Fibroblast of pulmonary artery (primary cell): ENCODE measurements at regions not wholly inside any gene's neighbourhood (a gene's known extent, or its start where the extent isn't known, plus 50 kb on each side); places are given as distances from the start of the nearest gene placed in this dataset.

ENCODE experiments used
- DNase-seq: peaks from one replicate; pipeline ENCODE4 v3.0.0-alpha.2; 2010; ENCODE audit warnings: low read depth
- H3K4me3 ChIP-seq: replicated peaks from 2 replicates; pipeline ENCODE4 v1.5.1; 2011; ENCODE audit warnings: low read depth, mild to moderate bottlenecking, control low read depth, low read length, moderate library complexity
- TF ChIP-seq, protein P1 (sequence below): IDR thresholded peaks from 2 replicates; pipeline ENCODE4 v1.5.1; 2011; ENCODE audit warnings: mild to moderate bottlenecking, control low read depth, low read length, inconsistent platforms; ENCODE audit errors: missing control alignments

DNA sequence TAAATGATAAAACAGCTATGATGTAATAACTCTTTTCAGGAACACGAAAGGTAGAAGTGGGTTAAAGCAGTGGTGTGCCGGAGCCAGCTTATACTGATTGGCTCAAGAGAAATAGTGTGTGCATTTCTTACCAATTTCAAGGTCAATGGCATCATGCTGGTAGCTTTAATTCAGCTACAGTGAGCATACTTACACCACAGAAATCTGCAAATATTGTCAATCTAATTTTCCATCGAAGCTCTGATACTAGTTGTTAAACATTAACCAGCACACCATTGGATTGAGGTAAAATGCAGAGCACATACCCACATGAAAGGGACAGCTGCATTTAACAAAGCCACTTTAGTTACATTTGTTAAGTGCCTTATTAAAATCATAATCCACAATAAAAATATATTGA is 225.7 kb downstream of the KCNC2 start:
- TF ChIP-seq, protein P1, sequence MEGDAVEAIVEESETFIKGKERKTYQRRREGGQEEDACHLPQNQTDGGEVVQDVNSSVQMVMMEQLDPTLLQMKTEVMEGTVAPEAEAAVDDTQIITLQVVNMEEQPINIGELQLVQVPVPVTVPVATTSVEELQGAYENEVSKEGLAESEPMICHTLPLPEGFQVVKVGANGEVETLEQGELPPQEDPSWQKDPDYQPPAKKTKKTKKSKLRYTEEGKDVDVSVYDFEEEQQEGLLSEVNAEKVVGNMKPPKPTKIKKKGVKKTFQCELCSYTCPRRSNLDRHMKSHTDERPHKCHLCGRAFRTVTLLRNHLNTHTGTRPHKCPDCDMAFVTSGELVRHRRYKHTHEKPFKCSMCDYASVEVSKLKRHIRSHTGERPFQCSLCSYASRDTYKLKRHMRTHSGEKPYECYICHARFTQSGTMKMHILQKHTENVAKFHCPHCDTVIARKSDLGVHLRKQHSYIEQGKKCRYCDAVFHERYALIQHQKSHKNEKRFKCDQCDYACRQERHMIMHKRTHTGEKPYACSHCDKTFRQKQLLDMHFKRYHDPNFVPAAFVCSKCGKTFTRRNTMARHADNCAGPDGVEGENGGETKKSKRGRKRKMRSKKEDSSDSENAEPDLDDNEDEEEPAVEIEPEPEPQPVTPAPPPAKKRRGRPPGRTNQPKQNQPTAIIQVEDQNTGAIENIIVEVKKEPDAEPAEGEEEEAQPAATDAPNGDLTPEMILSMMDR = no peak
- DNase-seq = no peak
- H3K4me3 ChIP-seq = no peak overlapping the region

DNA sequence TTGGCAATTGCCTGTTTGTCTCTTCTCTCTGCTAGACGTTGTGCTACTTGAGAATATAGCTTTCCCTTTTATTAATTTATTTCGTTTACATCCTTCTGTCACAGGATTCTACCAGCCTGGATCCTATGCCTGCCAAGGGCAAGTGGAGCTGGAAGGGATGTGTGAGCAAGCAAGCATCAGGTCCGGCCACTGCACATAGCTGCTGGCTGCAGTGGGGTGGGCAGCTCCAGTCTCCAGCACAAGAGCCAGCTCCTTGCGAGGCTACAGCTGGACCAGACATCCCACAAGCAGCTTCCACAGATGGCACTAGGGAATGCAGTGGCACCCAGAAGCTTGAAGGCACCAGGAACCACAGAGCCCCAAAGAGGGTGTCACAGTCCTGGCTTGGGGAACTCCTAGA is 225.0 kb downstream of the KCNC2 start:
- no peak for DNase-seq
- TF ChIP-seq, protein P1 = no peak
- no peak overlapping the region for H3K4me3 ChIP-seq

DNA sequence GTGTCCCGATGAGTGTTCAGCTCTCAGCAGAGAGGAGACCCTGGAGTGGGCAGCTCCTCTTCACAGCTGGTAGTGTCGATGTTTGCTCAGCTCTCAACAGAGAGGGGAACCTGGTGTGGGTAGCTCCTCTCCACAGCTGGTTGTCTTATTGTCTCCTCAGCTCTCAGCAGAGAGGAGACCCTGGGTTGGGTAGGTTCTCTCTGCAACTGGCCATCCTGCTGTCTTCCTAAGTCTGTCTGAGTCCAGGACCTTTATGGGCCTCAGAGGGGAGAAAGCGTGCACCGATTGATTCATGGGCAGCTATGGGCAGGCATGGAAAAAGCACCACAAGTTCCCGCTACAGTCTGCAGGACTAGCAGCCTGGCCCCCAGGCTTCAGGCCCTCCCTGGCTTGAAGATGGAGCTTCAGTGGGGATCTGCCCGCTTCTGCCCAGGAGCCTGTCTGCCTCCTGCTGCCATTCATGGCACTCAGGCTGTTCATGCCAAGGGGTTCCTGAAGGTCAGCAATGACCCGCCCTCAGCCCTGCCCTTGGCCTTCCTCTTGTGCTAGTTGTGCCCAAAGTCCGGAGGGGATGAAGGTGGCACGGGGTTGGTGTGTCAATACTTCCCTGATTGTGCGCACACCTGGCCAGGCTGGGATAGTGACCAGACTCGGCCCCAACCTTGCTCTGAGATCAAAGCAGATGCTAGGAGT is 224.2 kb downstream of the KCNC2 start:
- DNase-seq = no peak
- H3K4me3 ChIP-seq = no peak overlapping the region
- TF ChIP-seq, protein P1 = no peak

DNA sequence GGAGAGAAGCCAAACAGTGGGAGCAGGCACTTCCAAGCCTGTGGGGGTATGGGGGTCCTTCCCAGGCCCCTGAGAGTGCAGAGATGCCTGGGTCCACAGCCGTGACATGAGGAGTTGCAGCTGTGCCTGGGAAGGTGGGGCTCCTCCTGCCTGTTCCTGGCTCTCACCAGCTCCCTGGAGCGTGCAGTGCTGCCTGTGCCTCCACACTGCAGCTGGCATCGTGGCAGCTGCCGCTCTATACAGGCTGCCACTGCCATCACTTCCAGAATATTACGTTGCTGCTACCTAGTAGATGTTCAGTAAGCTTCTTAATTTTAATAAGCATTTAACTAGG is 223.7 kb downstream of the KCNC2 start:
- H3K4me3 ChIP-seq = no peak overlapping the region
- DNase-seq = no peak
- TF ChIP-seq, protein P1 = no peak

DNA sequence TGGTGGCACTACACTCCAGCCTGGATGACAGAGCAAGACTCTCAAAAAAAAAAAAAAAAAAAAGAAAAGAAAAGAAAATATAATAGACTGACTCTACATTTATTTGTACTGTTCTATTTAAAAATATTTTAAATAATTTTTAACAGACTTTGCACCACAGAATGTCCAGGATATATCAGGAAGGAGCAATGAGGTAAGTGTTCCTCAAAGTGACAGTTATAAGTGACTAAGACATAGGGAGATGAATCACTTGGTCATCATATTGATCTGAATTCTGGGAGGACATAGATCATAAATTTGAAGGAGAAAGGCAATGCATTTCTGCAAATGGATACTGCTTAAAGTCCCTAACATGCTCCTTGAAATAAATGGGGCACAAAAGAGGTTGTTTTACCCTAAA is 221.5 kb downstream of the KCNC2 start:
- no peak for DNase-seq
- H3K4me3 ChIP-seq = no peak overlapping the region
- TF ChIP-seq, protein P1 = no peak
